ENCODE measurements at regions not wholly inside any gene's neighbourhood (a gene's known extent, or its start where the extent isn't known, plus 50 kb on each side); places are given as distances from the start of the nearest gene placed in this dataset.
"Not testable (repeated sequence)": the region's sequence is repeated elsewhere in the genome, so short reads cannot be mapped to it uniquely, and the experiment has no call there.

GRCh38 chrX:840556-840955, 210.0 kb downstream of the SHOX start:
- WGBS, 2 donors (ENCODE audit: low coverage in 1 of 2) = 76 to 100% methylated on average over 1 to 3 of the region's 13 CpGs
- Histone ChIP-seq H3K4me1 (no peaks in the 10 kb centered on the region), H3K27ac (no peak overlapping the region), H3K36me3 (no peaks in the 10 kb centered on the region), H3K27me3 (peaks cover 15% of the 10 kb centered on the region), H3K4me3 (no peak overlapping the region), H3K9me3 (peaks cover 0 to 21% (median 0%) of the 10 kb centered on the region in 3 donors)
- no peak for TF ChIP-seq POLR2AphosphoS5 (IDR thresholded peaks at IDR 0.05)
- TF ChIP-seq EP300 (IDR thresholded peaks at IDR 0.05) = no peak
- no peak for TF ChIP-seq CTCF (IDR thresholded peaks at IDR 0.05)
- no peak for TF ChIP-seq POLR2A (IDR thresholded peaks at IDR 0.05)
- ATAC-seq = no peak

GRCh38 chrX:838666-839065, 208.1 kb downstream of the SHOX start:
- WGBS, 2 donors (ENCODE audit: low coverage in 1 of 2) = 61% methylated on average over 5 of the region's 13 CpGs; no CpG with 5 or more reads in 1 of the 2 donors

GRCh38 chrX:835857-836256, 205.3 kb downstream of the SHOX start:
- H3K27me3 ChIP-seq, H3K36me3 ChIP-seq, H3K4me3 ChIP-seq, H3K27ac ChIP-seq, ATAC-seq, H3K4me1 ChIP-seq: not testable (repeated sequence)
- peaks cover 0 to 54% (median 0%) of the 10 kb centered on the region in 3 donors for H3K9me3 ChIP-seq
- WGBS, 2 donors (ENCODE audit: low coverage in 1 of 2) = 96 to 100% methylated on average over 1 to 2 of the region's 3 CpGs

More at GRCh38 chrX:838666-839065, 208.1 kb downstream of the SHOX start:
- Histone ChIP-seq H3K27me3 (peaks cover 12% of the 10 kb centered on the region), H3K9me3 (peaks cover 0 to 31% (median 0%) of the 10 kb centered on the region in 3 donors)
- ATAC-seq, H3K4me1 ChIP-seq, H3K27ac ChIP-seq, H3K4me3 ChIP-seq, H3K36me3 ChIP-seq: not testable (repeated sequence)

- no peaks in the 10 kb centered on the region for H3K27me3 ChIP-seq
- TF ChIP-seq CTCF (IDR thresholded peaks at IDR 0.05) (no peak), POLR2AphosphoS5 (IDR thresholded peaks at IDR 0.05) (no peak), EP300 (IDR thresholded peaks at IDR 0.05) (no peak), POLR2A (IDR thresholded peaks at IDR 0.05) (no peak)
- H3K9me3 ChIP-seq = peaks cover 0 to 33% (median 0%) of the 10 kb centered on the region in 3 donors
- no peaks in the 10 kb centered on the region for H3K36me3 ChIP-seq
- no peak for ATAC-seq
- H3K4me1 ChIP-seq = no peaks in the 10 kb centered on the region
- no peak overlapping the region for H3K27ac ChIP-seq
- 26 to 34% methylated on average over 6 of the region's 6 CpGs for WGBS, 2 donors (ENCODE audit: low coverage in 1 of 2)
- no peak overlapping the region for H3K4me3 ChIP-seq
Observed at GRCh38 chrX:830532-830931, 199.9 kb downstream of the SHOX start.

GRCh38 chrX:829145-829544, 198.6 kb downstream of the SHOX start:
- TF ChIP-seq POLR2AphosphoS5 (IDR thresholded peaks at IDR 0.05) (no peak), POLR2A (IDR thresholded peaks at IDR 0.05) (no peak), CTCF (IDR thresholded peaks at IDR 0.05) (no peak), EP300 (IDR thresholded peaks at IDR 0.05) (no peak)
- H3K27me3 ChIP-seq = no peaks in the 10 kb centered on the region
- peaks cover 0 to 23% (median 0%) of the 10 kb centered on the region in 3 donors for H3K9me3 ChIP-seq
- no peak overlapping the region for H3K4me3 ChIP-seq
- ATAC-seq = no peak
- no peaks in the 10 kb centered on the region for H3K36me3 ChIP-seq
- WGBS, 2 donors (ENCODE audit: low coverage in 1 of 2) = 73 to 92% methylated on average over 3 of the region's 3 CpGs
- H3K4me1 ChIP-seq = no peaks in the 10 kb centered on the region
- H3K27ac ChIP-seq = no peak overlapping the region

- peaks cover 0 to 23% (median 0%) of the 10 kb centered on the region in 3 donors for H3K9me3 ChIP-seq
- H3K36me3 ChIP-seq = no peaks in the 10 kb centered on the region
- H3K4me1 ChIP-seq = no peaks in the 10 kb centered on the region
- no peak for ATAC-seq
- 61 to 70% methylated on average over 8 of the region's 8 CpGs for WGBS, 2 donors (ENCODE audit: low coverage in 1 of 2)
- H3K4me3 ChIP-seq = no peak overlapping the region
- TF ChIP-seq CTCF (IDR thresholded peaks at IDR 0.05) (no peak), POLR2A (IDR thresholded peaks at IDR 0.05) (no peak), POLR2AphosphoS5 (IDR thresholded peaks at IDR 0.05) (no peak), EP300 (IDR thresholded peaks at IDR 0.05) (no peak)
- H3K27me3 ChIP-seq = no peaks in the 10 kb centered on the region
- no peak overlapping the region for H3K27ac ChIP-seq
Observed at GRCh38 chrX:828411-828959, 197.9 kb downstream of the SHOX start.

Measured in gastroesophageal sphincter (tissue), 4 donors.